ENCODE measurements at regions not wholly inside any gene's neighbourhood (a gene's known extent, or its start where the extent isn't known, plus 50 kb on each side); places are given as distances from the start of the nearest gene placed in this dataset.
"Not testable (repeated sequence)": the region's sequence is repeated elsewhere in the genome, so short reads cannot be mapped to it uniquely, and the experiment has no call there.

GRCh38 chr6:88499436-88499835 lies 333.3 kb upstream of the CNR1 start:
- no peak for DNase-seq

GRCh38 chr6:88497403-88497802 lies 331.3 kb upstream of the CNR1 start:
- not testable (repeated sequence) for DNase-seq

- no peak for DNase-seq
Observed at GRCh38 chr6:88494401-88495140, 328.4 kb upstream of the CNR1 start.

- DNase-seq, result no peak
Observed at GRCh38 chr6:88493717-88494116, 327.6 kb upstream of the CNR1 start.

GRCh38 chr6:88492824-88493223 lies 326.7 kb upstream of the CNR1 start:
- DNase-seq, result peak; percentile 18

- DNase-seq, result no peak
Observed at GRCh38 chr6:88492241-88492640, 326.1 kb upstream of the CNR1 start.

GRCh38 chr6:88491266-88491880 lies 325.2 kb upstream of the CNR1 start:
- no peak for DNase-seq

GRCh38 chr6:88490908-88491264 lies 324.7 kb upstream of the CNR1 start:
- no peak for DNase-seq

- no peak for DNase-seq
Observed at GRCh38 chr6:88490195-88490907, 324.2 kb upstream of the CNR1 start.

GRCh38 chr6:88483424-88483823 lies 317.3 kb upstream of the CNR1 start:
- DNase-seq, result no peak

GRCh38 chr6:88482465-88482864 lies 316.3 kb upstream of the CNR1 start:
- no peak for DNase-seq

GRCh38 chr6:88481519-88481918 lies 315.4 kb upstream of the CNR1 start:
- no peak for DNase-seq

- DNase-seq, result no peak
Observed at GRCh38 chr6:88480816-88481215, 314.7 kb upstream of the CNR1 start.

GRCh38 chr6:88477413-88477812 lies 311.3 kb upstream of the CNR1 start:
- no peak for DNase-seq

GRCh38 chr6:88476388-88476787 lies 310.2 kb upstream of the CNR1 start:
- no peak for DNase-seq

GRCh38 chr6:88474720-88475119 lies 308.6 kb upstream of the CNR1 start:
- DNase-seq, result no peak

GRCh38 chr6:88473589-88473988 lies 307.4 kb upstream of the CNR1 start:
- DNase-seq, result no peak

GRCh38 chr6:88472851-88473525 lies 306.8 kb upstream of the CNR1 start:
- no peak for DNase-seq

GRCh38 chr6:88459643-88460042 lies 293.5 kb upstream of the CNR1 start:
- no peak for DNase-seq

GRCh38 chr6:88459189-88459588 lies 293.0 kb upstream of the CNR1 start:
- DNase-seq, result no peak

GRCh38 chr6:88458662-88459061 lies 292.5 kb upstream of the CNR1 start:
- no peak for DNase-seq

- DNase-seq, result no peak
Observed at GRCh38 chr6:88456221-88456859, 290.2 kb upstream of the CNR1 start.

GRCh38 chr6:88455317-88455716 lies 289.2 kb upstream of the CNR1 start:
- no peak for DNase-seq

Measured in 8988T (cell line).